ENCODE measurements at regions not wholly inside any gene's neighbourhood (a gene's known extent, or its start where the extent isn't known, plus 50 kb on each side); places are given as distances from the start of the nearest gene placed in this dataset.

DNA sequence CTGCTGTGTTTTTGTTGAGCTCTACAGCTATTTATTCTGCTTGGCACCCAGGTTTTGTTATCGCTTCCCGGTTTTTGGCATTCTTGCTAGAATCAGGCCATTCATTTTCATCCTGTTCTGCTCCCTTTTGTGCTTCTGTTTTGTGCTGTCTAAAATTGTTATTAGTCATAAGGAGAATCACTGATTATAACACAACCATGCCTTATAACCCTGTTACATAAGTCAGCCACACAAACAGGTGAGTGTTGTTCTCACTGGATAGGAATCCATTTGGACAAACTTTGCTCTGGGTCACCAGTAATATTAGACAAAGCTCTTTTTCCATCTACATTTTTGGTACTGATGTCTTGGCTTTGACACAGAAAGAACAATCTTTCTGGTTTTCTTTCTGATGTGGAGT is 622.8 kb downstream of the PSAT1 start:
- H3K9me3 ChIP-seq (ENCODE audit: insufficient read depth, low read length): no peaks in the 10 kb centered on the region
- no peaks in the 10 kb centered on the region for H3F3A ChIP-seq (ENCODE audit: insufficient read depth)
- no peak for TF ChIP-seq EZH2phosphoT487 (conservative IDR thresholded peaks at IDR 0.05; ENCODE audit: low read length)
- TF ChIP-seq, protein P1, sequence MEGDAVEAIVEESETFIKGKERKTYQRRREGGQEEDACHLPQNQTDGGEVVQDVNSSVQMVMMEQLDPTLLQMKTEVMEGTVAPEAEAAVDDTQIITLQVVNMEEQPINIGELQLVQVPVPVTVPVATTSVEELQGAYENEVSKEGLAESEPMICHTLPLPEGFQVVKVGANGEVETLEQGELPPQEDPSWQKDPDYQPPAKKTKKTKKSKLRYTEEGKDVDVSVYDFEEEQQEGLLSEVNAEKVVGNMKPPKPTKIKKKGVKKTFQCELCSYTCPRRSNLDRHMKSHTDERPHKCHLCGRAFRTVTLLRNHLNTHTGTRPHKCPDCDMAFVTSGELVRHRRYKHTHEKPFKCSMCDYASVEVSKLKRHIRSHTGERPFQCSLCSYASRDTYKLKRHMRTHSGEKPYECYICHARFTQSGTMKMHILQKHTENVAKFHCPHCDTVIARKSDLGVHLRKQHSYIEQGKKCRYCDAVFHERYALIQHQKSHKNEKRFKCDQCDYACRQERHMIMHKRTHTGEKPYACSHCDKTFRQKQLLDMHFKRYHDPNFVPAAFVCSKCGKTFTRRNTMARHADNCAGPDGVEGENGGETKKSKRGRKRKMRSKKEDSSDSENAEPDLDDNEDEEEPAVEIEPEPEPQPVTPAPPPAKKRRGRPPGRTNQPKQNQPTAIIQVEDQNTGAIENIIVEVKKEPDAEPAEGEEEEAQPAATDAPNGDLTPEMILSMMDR (IDR thresholded peaks at IDR 0.05; ENCODE audit: insufficient read depth, low read length, poor library complexity, severe bottlenecking): no peak

GRCh38 chr9:78921341-78921740 is 624.4 kb downstream of the PSAT1 start:
- Histone ChIP-seq H3F3A (ENCODE audit: insufficient read depth) (no peaks in the 10 kb centered on the region), H3K36me3 (ENCODE audit: low read length) (no peaks in the 10 kb centered on the region), H2AFZ (ENCODE audit: low read depth, low read length, severe bottlenecking) (no peak overlapping the region), H3K27me3 (ENCODE audit: low read length) (no peaks in the 10 kb centered on the region), H3K79me2 (ENCODE audit: insufficient read depth, low read length) (no peaks in the 10 kb centered on the region), H3K9me3 (ENCODE audit: insufficient read depth, low read length) (no peaks in the 10 kb centered on the region), H3K4me3 (ENCODE audit: insufficient read depth, low read length, poor library complexity, severe bottlenecking) (no peak overlapping the region), H3K9ac (ENCODE audit: low read length) (no peak overlapping the region), H3K4me2 (ENCODE audit: low read depth, low read length, poor library complexity, severe bottlenecking) (no peak overlapping the region), H3K27ac (ENCODE audit: low read depth, low read length) (no peak overlapping the region), H4K20me1 (ENCODE audit: low read depth, low read length) (no peaks in the 10 kb centered on the region), H3K9me2 (replicated peaks; ENCODE audit: insufficient read depth, low read length) (no peaks in the 10 kb centered on the region)
- no peak for TF ChIP-seq EZH2phosphoT487 (conservative IDR thresholded peaks at IDR 0.05; ENCODE audit: low read length)

More for the DNA sequence above, 622.8 kb downstream of the PSAT1 start:
- no peak overlapping the region for H3K4me3 ChIP-seq (ENCODE audit: insufficient read depth, low read length, poor library complexity, severe bottlenecking)
- no peaks in the 10 kb centered on the region for H3K27me3 ChIP-seq (ENCODE audit: low read length)
- H3K4me2 ChIP-seq (ENCODE audit: low read depth, low read length, poor library complexity, severe bottlenecking): no peak overlapping the region
- H3K36me3 ChIP-seq (ENCODE audit: low read length): no peaks in the 10 kb centered on the region
- H2AFZ ChIP-seq (ENCODE audit: low read depth, low read length, severe bottlenecking): no peak overlapping the region
- H3K79me2 ChIP-seq (ENCODE audit: insufficient read depth, low read length): no peaks in the 10 kb centered on the region
- H3K9me2 ChIP-seq (replicated peaks; ENCODE audit: insufficient read depth, low read length): no peaks in the 10 kb centered on the region
- H3K9ac ChIP-seq (ENCODE audit: low read length): no peak overlapping the region
- H3K27ac ChIP-seq (ENCODE audit: low read depth, low read length): no peak overlapping the region
- H4K20me1 ChIP-seq (ENCODE audit: low read depth, low read length): no peaks in the 10 kb centered on the region

GRCh38 chr9:78923966-78924659 is 627.2 kb downstream of the PSAT1 start:
- TF ChIP-seq EZH2phosphoT487 (conservative IDR thresholded peaks at IDR 0.05; ENCODE audit: low read length): no peak
- TF ChIP-seq, protein P1 (IDR thresholded peaks at IDR 0.05; ENCODE audit: insufficient read depth, low read length, poor library complexity, severe bottlenecking): no peak
- H3K9ac ChIP-seq (ENCODE audit: low read length): no peak overlapping the region
- H4K20me1 ChIP-seq (ENCODE audit: low read depth, low read length): no peaks in the 10 kb centered on the region
- H3K4me2 ChIP-seq (ENCODE audit: low read depth, low read length, poor library complexity, severe bottlenecking): no peak overlapping the region
- no peaks in the 10 kb centered on the region for H3K79me2 ChIP-seq (ENCODE audit: insufficient read depth, low read length)
- H3K4me3 ChIP-seq (ENCODE audit: insufficient read depth, low read length, poor library complexity, severe bottlenecking): no peak overlapping the region
- H2AFZ ChIP-seq (ENCODE audit: low read depth, low read length, severe bottlenecking): no peak overlapping the region
- H3K27me3 ChIP-seq (ENCODE audit: low read length): no peaks in the 10 kb centered on the region
- H3F3A ChIP-seq (ENCODE audit: insufficient read depth): no peaks in the 10 kb centered on the region
- H3K9me3 ChIP-seq (ENCODE audit: insufficient read depth, low read length): no peaks in the 10 kb centered on the region
- H3K27ac ChIP-seq (ENCODE audit: low read depth, low read length): no peak overlapping the region
- H3K36me3 ChIP-seq (ENCODE audit: low read length): no peaks in the 10 kb centered on the region
- H3K9me2 ChIP-seq (replicated peaks; ENCODE audit: insufficient read depth, low read length): no peaks in the 10 kb centered on the region

DNA sequence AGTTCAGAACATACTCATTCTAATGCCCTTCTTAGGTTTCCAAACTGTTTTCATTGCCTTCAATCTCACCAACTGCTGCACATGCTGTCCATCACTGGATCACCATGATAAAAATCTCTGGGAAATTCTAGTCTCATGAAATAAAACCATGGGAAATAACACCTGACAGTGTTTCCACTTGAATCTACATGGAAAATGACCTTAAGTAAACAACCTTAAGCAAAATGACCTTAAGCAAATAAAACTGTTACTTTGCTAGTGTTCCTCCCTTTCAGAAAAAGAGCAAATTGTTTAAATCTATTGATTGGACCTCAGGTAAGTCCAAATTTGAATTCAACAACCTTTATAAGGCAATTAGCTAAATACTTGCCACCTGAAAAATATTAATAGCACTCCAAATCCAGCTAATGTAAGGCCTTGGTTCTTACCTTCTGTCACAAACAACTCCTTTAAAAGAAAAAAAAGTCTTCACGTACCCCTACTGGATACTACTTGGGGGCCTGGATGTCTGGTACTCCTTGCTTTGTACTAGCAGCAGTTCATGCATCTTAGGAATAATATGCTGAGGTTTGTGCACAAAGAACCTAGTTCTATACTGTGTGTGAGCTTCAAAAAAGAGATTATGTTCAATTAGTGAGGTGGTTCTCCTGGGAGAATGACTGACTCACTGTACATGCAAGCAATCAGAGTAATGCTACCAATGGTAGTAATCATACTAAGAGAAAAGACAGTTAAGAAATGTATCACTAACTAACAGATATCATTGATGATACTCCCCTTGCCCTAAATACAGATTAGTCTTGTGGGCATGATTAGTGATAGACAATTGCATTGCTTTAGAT is 630.4 kb downstream of the PSAT1 start:
- no peak overlapping the region for H3K27ac ChIP-seq (ENCODE audit: low read depth, low read length)
- no peak overlapping the region for H3K9ac ChIP-seq (ENCODE audit: low read length)
- H2AFZ ChIP-seq (ENCODE audit: low read depth, low read length, severe bottlenecking): no peak overlapping the region
- no peaks in the 10 kb centered on the region for H3K27me3 ChIP-seq (ENCODE audit: low read length)
- H3F3A ChIP-seq (ENCODE audit: insufficient read depth): no peaks in the 10 kb centered on the region
- no peaks in the 10 kb centered on the region for H3K9me2 ChIP-seq (replicated peaks; ENCODE audit: insufficient read depth, low read length)
- H3K4me3 ChIP-seq (ENCODE audit: insufficient read depth, low read length, poor library complexity, severe bottlenecking): no peak overlapping the region
- TF ChIP-seq EZH2phosphoT487 (conservative IDR thresholded peaks at IDR 0.05; ENCODE audit: low read length): no peak
- TF ChIP-seq, protein P1 (IDR thresholded peaks at IDR 0.05; ENCODE audit: insufficient read depth, low read length, poor library complexity, severe bottlenecking): no peak
- no peak overlapping the region for H3K4me2 ChIP-seq (ENCODE audit: low read depth, low read length, poor library complexity, severe bottlenecking)
- no peaks in the 10 kb centered on the region for H3K79me2 ChIP-seq (ENCODE audit: insufficient read depth, low read length)
- no peaks in the 10 kb centered on the region for H3K9me3 ChIP-seq (ENCODE audit: insufficient read depth, low read length)
- no peaks in the 10 kb centered on the region for H3K36me3 ChIP-seq (ENCODE audit: low read length)
- no peaks in the 10 kb centered on the region for H4K20me1 ChIP-seq (ENCODE audit: low read depth, low read length)
